BE2C (cell line): ENCODE measurements at regions not wholly inside any gene's neighbourhood (a gene's known extent, or its start where the extent isn't known, plus 50 kb on each side); places are given as distances from the start of the nearest gene placed in this dataset.

Experiments used
- DNase-seq: peaks from one replicate; pipeline ENCODE4 v3.0.0-alpha.2; 2020
- H3K27me3 ChIP-seq: fragments of 250-450 bp; sonication (Bioruptor Pico); 2 replicates; pipeline ENCODE4 v1.5.1; 2020; ENCODE audit warnings: mild to moderate bottlenecking
- H3K36me3 ChIP-seq: fragments of 250-450 bp; sonication (Bioruptor Pico); 2 replicates; pipeline ENCODE4 v1.5.1; 2020; ENCODE audit warnings: mild to moderate bottlenecking
- H3K4me1 ChIP-seq: fragments of 250-450 bp; sonication (Bioruptor Pico); 2 replicates; pipeline ENCODE4 v1.5.1; 2020
- H3K4me3 ChIP-seq: 2 replicates; pipeline ENCODE4 v1.5.1; 2011; ENCODE audit warnings: low read depth, low read length
- H3K9me3 ChIP-seq: fragments of 250-450 bp; sonication (Bioruptor Pico); 2 replicates; pipeline ENCODE4 v1.5.1; 2020
- CTCF ChIP-seq: IDR thresholded peaks from 2 replicates; pipeline ENCODE4 v1.5.1; 2012; ENCODE audit warnings: mild to moderate bottlenecking, low read depth, low read length

GRCh38 chr7:9017286-9017685 lies 583.9 kb downstream of the NXPH1 start:
- DNase-seq: no peak
- Histone ChIP-seq H3K4me1 (no peaks in the 10 kb centered on the region), H3K36me3 (no peaks in the 10 kb centered on the region), H3K9me3 (no peaks in the 10 kb centered on the region), H3K27me3 (no peaks in the 10 kb centered on the region), H3K4me3 (no peak overlapping the region)
- no peak for TF ChIP-seq CTCF

- Histone ChIP-seq H3K36me3 (no peaks in the 10 kb centered on the region), H3K27me3 (no peaks in the 10 kb centered on the region), H3K9me3 (no peaks in the 10 kb centered on the region), H3K4me3 (no peak overlapping the region), H3K4me1 (peaks cover 6% of the 10 kb centered on the region; the same call in 1 of the 2 replicates)
- TF ChIP-seq CTCF: no peak
- DNase-seq: no peak
Measured at GRCh38 chr7:9022456-9022855, 589.0 kb downstream of the NXPH1 start.

GRCh38 chr7:9023675-9024294 lies 590.4 kb downstream of the NXPH1 start:
- H3K4me3 ChIP-seq: no peak overlapping the region
- no peaks in the 10 kb centered on the region for H3K27me3 ChIP-seq
- no peak for TF ChIP-seq CTCF
- peak; percentile 41 for DNase-seq
- H3K36me3 ChIP-seq: no peaks in the 10 kb centered on the region
- no peaks in the 10 kb centered on the region for H3K9me3 ChIP-seq
- H3K4me1 ChIP-seq: peaks cover 6% of the 10 kb centered on the region; the same call in 1 of the 2 replicates

DNA sequence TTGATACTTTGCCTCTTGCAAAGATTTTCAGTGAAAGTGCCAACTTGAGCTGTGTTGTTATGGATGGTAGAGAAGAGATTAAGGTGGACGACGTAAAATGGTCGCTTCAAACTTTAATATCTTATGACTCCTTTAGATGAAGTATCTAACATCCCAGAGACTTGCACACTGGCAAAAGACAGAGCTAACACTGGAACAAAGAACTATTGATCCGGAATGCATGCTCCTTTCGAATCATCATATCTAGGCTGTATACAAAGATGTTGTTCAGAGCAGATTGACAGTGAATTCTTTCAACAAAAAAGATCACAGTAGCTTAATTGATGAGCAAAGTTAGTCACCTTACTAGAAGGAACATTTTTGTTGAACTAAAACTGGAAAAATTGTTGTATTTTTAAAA lies 592.7 kb downstream of the NXPH1 start:
- Histone ChIP-seq H3K4me1 (peaks cover 10% of the 10 kb centered on the region), H3K4me3 (no peak overlapping the region), H3K27me3 (no peaks in the 10 kb centered on the region), H3K36me3 (no peaks in the 10 kb centered on the region), H3K9me3 (no peaks in the 10 kb centered on the region)
- TF ChIP-seq CTCF: no peak
- DNase-seq: no peak

DNA sequence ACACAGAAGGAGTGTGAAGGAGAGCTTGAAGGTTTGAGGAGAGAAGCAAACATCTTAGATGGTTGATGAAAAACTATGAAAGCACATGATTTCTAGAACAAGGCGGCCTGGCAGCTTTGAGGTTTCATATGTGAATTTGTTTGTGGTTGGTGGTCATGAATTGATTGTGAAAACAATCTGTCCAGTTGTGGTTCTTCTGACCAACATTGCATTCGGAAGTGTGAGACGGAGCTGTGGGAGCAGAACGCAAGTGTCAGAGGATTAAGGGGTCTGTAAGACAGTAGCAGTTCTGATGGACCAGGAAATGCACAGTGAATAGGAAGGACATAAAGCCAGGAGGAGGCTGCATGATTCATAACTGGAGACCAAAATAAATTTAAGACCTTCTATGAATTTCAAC lies 594.6 kb downstream of the NXPH1 start:
- H3K36me3 ChIP-seq: no peaks in the 10 kb centered on the region
- no peak for DNase-seq
- H3K9me3 ChIP-seq: no peaks in the 10 kb centered on the region
- H3K4me1 ChIP-seq: peaks cover 10% of the 10 kb centered on the region
- H3K27me3 ChIP-seq: no peaks in the 10 kb centered on the region
- H3K4me3 ChIP-seq: no peak overlapping the region
- TF ChIP-seq CTCF: no peak

GRCh38 chr7:9029681-9030530 lies 596.5 kb downstream of the NXPH1 start:
- Histone ChIP-seq H3K27me3 (no peaks in the 10 kb centered on the region), H3K4me3 (no peak overlapping the region), H3K36me3 (no peaks in the 10 kb centered on the region), H3K9me3 (no peaks in the 10 kb centered on the region), H3K4me1 (peaks cover 4% of the 10 kb centered on the region)
- no peak for TF ChIP-seq CTCF
- no peak for DNase-seq
